SK-MEL-5 (cell line): ENCODE measurements at regions not wholly inside any gene's neighbourhood (a gene's known extent, or its start where the extent isn't known, plus 50 kb on each side); places are given as distances from the start of the nearest gene placed in this dataset.
"Not testable (repeated sequence)": the region's sequence is repeated elsewhere in the genome, so short reads cannot be mapped to it uniquely, and the experiment has no call there.

Source experiments
- DNase-seq: peaks from one replicate; pipeline ENCODE4 v3.0.0-alpha.2; 2016; ENCODE audit warnings: low read depth, low spot score
- in situ Hi-C: cut with HindIII; loops from 2 replicates; pipeline ENCODE4 v1.10.0; 2016; ENCODE audit warnings: low sequenced_read_pairs, high pct_unique_total_duplicates, low pct_unique_long_range_greater_than_20kb

GRCh38 chr5:18281947-18282581 lies 647.8 kb downstream of the TAF11L14 start:
- in situ Hi-C loops: no loop called here
- peak; percentile 81 for DNase-seq

DNA sequence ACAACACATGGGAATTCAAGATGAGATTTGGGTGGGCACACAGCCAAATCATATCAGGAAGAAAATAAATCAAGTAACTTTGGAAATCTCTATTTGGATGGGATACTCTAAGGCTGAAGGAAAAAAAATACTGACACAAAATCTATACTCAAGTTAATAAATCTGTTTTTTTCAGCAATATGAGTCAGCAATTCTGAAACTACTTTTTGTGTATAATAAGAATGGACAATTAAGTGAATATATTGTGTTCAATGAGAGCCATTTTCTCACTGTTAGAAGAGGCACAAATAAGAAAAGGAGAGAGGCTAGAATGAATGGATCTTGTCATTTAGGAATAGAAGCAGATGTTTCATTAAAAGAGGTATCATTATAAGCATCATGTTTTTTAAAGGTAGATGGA lies 651.0 kb downstream of the TAF11L14 start:
- DNase-seq: no peak
- in situ Hi-C loops: no loop called here

DNA sequence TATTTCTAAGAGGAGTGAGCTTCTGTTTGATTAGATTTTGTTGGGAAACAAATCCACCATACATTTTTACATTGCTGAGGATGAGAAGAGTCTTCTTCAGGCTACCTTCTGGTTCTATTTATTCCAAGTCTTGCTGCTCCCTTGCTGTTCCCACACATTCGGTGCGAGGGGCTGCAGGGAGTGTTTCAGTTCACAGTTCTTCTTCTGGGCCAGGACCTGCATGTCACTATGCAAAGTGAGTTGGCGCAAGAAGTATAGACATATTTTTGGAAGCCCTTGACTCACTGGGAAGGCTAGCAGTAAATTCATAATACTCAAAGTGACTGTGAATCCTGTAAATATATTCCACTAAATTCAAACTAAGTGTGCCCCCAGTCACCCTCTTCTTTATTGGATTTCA lies 657.9 kb downstream of the TAF11L14 start:
- in situ Hi-C loops: no loop called here
- DNase-seq: no peak

- in situ Hi-C loops: not testable (repeated sequence)
These were observed 661.4 kb downstream of the TAF11L14 start for GRCh38 chr5:18295696-18296095.

GRCh38 chr5:18299166-18299565 lies 664.9 kb downstream of the TAF11L14 start:
- DNase-seq: no peak
- in situ Hi-C loops: no loop called here

More at GRCh38 chr5:18295696-18296095, 661.4 kb downstream of the TAF11L14 start:
- DNase-seq: not testable (repeated sequence)

DNA sequence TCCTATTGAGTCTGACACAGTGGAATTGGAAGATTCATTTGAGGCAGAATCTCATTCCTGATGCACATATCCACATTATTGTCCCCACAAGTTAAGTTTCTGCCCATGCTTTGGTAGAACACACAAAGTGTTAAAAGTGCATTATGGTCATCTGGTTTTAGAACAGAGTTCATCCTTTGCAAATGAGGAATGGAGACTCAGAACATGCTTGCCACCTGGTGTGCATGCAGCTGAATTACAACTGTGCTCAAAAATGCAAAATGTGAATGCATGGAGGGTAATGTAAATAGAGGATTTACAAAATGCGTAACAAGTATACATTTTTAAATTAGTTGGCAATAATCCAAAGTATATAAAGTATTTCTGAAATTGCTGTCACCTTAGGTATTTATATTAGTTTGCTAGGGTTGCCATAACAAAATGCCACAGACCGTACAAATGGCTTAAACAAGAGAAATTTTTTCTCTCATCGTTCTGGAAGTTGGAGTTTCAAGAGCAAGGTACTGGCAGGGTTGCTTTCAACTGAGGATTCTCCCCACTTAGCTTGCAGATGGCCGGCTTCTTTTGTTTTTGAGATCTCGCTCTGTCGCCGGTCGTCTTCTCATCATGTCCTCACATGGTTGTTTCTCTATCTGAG lies 671.1 kb downstream of the TAF11L14 start:
- in situ Hi-C loops: no loop called here
- DNase-seq: peak; percentile 74

DNA sequence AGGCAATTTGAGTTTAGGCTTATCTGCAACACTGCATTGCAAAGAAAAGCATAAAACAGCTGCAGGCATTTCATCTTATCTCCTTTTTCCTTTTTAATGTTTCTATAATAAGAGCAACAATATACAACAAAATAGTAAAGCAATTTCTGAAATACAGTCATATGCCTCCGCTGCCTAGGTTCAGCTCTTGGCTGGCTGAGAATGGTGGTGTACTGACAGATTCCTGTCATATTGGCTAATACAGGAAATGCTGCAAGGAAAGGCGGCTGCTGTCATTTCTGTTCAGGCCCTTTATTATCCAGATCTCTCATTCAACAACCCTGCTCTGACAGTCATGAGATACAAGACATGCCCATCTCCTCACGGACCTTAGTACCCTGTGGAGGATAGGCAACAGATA lies 677.0 kb downstream of the TAF11L14 start:
- in situ Hi-C loops: no loop called here
- no peak for DNase-seq

- DNase-seq: no peak
- in situ Hi-C loops: no loop called here
These were observed 677.8 kb downstream of the TAF11L14 start for GRCh38 chr5:18312016-18312415.

DNA sequence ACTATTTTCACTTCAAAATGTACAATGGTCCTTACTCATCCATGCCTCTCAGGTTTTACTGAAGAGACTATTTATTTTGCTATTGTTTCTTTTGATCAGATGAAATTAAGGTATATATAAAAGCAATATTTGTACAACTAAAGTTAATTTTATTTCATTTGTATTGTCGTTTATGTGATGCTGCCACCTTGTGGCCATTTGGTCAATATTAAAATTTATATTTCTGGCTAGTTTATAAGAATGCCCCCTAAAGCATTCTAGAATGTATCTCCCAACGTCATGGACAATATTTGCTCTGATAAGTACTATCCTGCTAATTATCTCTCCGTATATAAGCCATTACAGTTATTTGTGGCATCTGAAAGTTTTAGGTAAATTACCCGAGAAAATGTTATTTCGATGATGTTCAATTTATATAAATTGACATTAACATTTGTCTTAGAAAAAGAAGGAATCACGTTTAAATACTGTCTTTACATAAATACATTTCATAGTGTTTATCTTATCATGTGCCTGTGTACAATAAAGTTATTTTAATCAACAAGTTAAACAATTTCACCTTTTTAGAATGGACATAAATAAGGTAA lies 680.0 kb downstream of the TAF11L14 start:
- in situ Hi-C loops: no loop called here
- peak; percentile 61 for DNase-seq

DNA sequence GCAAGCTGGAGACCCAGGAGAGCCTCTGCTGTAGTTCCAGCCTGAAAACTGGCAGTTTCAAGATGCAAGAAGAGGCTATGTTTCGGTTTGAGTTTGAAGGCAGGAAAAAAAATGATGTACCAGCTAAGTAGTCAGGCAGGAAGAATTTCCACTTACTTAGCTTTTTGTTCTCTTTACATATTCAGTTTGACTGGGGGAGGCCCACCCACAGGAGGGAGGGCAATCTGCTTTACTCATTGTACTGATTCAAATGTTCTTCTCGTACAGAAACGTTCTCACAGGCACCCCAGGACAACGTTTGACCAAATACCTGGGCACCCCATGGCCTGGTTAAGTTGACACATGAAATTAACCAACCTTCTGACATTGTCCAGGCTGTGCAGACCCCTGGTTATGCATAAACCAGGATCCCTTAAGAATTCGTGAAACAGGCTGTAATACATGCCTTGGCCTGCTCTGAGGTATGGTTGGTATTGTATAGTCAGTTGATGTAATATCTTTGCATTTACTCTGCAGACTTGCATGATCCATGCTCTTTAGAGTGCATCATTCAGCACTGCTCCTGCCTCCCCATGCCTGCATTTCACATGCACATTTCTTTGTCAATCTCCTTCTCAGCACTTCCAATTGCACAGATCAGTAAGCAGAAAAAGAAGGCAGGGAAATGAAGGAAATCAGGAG lies 687.1 kb downstream of the TAF11L14 start:
- in situ Hi-C loops: no loop called here
- no peak for DNase-seq

GRCh38 chr5:18323891-18324290 lies 689.6 kb downstream of the TAF11L14 start:
- DNase-seq: no peak
- in situ Hi-C loops: no loop called here

DNA sequence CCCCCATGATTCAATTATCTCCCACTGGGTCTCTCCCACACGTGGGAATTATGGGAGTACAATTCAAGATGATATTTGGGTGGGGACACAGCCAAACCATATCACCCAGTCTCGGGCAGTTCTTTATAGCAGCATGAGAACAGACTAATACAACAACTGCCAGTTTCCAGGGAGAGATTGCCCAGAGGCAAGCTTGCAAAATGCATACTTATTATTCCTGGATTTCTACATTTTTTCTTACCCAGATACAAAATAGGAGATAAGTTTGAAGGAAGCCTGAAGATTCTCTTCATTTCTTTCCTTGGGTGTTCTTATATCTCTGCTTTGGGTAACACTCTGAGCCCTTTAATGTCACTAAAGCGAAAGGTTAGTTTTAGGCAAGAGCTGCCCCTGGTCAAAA lies 691.2 kb downstream of the TAF11L14 start:
- in situ Hi-C loops: no loop called here
- no peak for DNase-seq

GRCh38 chr5:18329328-18329727 lies 695.1 kb downstream of the TAF11L14 start:
- in situ Hi-C loops: no loop called here
- DNase-seq: no peak

- DNase-seq: no peak
- in situ Hi-C loops: no loop called here
These were observed 699.6 kb downstream of the TAF11L14 start for GRCh38 chr5:18333841-18334240.

DNA sequence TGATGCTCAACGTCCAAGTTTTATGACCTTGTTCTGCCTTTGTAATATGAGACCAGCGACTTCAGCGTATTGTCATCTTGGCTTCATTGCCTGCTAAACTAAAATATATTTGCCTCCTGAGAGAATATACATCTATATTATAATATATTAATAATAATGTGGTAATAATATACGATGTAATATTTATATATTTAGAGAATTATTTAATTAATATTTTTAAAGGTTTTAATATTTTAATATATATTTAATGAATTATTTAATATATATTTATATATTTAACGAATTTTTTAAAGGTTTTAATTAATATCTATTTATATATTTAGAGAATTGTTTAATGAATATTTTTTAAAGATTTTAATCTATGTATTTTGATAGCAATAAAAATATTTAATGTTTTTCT lies 700.7 kb downstream of the TAF11L14 start:
- in situ Hi-C loops: no loop called here
- no peak for DNase-seq

DNA sequence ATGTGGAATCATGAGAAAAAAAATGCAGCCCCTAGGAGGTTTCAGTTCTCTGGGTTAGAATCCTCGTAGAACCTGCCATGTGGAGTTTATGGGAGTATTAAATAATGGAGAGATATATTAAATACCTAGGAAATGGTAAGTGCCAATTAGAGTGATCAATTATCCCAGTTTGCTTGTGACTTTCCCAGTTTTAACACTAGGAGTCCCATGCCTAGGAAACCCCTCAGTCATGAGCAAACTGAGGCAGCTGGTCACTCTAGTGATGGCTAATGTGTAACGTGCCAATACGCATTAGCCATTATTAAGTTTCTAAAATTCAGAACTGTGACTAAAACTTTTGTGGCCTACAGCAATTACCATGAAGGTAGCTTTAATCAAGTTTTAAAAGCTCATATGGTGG lies 720.6 kb downstream of the TAF11L14 start:
- in situ Hi-C loops: no loop called here
- DNase-seq: no peak

GRCh38 chr5:18357486-18357885 lies 723.2 kb downstream of the TAF11L14 start:
- in situ Hi-C loops: no loop called here
- DNase-seq: no peak

DNA sequence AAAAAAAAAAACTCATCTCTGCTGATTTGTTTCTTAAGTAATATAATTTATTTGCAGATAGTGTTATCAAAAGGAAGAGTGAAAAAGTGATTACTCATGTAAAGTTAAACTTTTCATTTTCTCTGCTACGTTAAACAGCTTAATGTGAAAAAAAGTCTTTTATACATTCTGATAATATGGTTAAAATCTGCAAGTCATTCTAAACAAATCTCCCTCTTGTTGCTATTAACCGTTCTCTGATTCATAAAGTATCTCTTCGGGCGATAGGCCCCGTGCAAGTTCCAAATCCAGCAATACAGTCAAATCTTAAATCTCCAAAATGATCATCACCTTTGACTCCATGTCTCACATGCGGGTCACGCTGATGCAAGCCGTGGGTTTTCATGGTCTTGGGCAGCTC lies 732.0 kb downstream of the TAF11L14 start:
- in situ Hi-C loops: no loop called here
- DNase-seq: no peak

DNA sequence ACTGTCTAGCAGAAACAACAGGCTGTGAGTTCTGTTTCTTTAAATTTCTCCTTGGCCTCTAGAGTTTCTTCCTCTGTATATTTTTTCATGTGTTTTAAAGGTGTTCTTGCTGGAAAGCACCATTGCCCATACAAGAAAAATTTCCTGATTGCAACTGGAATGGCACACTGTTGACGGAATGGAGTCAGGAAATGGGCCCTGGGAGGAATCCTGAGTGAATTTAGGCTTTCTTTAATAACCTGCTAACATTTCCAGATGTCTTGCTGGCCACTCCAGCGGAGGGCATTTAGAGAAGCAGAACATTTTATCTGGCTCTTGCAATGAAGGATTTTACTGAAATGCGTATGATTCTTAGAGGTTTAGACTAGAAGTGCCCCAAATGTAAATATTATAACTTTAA lies 736.3 kb downstream of the TAF11L14 start:
- in situ Hi-C loops: no loop called here
- no peak for DNase-seq
